ENCODE measurements at regions not wholly inside any gene's neighbourhood (a gene's known extent, or its start where the extent isn't known, plus 50 kb on each side); places are given as distances from the start of the nearest gene placed in this dataset.

DNA sequence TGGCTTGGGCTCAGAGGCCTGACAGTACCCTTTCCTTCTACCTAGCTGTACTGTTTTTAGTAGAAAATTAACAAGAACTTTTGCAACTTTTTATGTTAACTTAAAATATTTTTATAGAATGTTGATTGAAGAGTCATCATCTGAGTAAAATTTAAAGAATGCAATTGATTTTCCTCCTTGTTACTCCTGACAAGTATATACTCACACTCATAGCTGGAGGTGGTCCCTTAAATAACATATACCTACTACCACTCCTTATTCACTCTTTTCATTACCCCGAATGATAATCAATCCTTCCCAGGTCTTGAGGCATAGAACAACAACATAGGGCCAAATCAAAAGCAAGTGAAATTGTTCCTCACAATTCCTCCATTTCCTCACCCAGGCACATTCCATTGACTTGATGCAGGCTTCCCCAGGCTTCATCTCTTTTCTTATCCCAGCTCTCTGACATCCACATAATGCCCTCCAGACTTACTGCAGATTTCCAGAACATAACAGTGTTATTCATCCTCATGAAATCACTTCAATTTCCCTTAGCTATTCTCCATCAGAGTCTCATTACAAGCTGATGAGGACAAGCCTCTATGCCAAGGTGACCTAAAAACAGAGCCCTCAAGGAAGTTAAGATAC, 73.2 kb upstream of the ANXA10 start:
- TF ChIP-seq CTCF (IDR thresholded peaks at IDR 0.05), result no peak
- Histone ChIP-seq H3K4me3 (no peak overlapping the region), H3K27ac (no peak overlapping the region)
- DNase-seq (ENCODE audit: low spot score), result no peak

DNA sequence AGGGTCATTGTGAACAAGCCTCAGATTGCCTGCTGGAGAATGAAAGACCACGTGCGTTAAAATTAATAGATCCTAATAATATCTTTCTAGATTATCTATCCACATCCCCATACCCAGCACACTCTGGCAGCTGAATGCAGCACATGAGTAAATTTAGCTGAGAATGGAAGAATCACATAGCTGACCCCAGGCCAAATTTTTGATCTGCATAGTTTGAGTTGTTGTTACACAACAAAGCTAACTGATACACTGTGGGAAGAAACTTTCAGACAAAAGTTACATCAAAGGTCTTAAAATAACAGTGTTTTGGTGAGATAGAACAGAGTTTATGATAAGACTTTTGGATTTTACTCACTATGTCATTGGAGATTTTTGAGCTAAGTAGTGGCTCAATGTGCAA, 72.4 kb upstream of the ANXA10 start:
- no peak for DNase-seq (ENCODE audit: low spot score)
- H3K27ac ChIP-seq, result no peak overlapping the region
- H3K4me3 ChIP-seq, result no peak overlapping the region
- TF ChIP-seq CTCF (IDR thresholded peaks at IDR 0.05), result no peak

DNA sequence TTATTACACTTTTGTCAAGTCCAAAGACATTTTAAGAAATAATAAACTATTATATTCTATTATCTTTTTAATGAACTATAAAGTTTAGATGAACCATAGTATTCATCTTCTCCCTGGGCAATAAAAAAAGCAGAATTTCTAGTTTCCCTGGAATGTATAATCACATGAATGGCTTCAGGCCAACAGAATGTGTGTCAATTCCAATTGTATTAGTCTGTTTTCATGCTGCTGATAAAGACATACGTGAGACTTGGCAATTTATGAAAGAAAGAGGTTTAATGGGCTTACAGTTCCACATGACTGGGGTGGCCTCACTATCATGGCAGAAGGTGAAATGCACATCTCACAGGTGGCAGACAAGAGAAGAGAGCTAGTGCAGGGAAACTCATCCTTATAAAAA, 70.7 kb upstream of the ANXA10 start:
- DNase-seq (ENCODE audit: low spot score), result no peak
- Histone ChIP-seq H3K27ac (no peak overlapping the region), H3K4me3 (no peak overlapping the region)
- no peak for TF ChIP-seq CTCF (IDR thresholded peaks at IDR 0.05)

DNA sequence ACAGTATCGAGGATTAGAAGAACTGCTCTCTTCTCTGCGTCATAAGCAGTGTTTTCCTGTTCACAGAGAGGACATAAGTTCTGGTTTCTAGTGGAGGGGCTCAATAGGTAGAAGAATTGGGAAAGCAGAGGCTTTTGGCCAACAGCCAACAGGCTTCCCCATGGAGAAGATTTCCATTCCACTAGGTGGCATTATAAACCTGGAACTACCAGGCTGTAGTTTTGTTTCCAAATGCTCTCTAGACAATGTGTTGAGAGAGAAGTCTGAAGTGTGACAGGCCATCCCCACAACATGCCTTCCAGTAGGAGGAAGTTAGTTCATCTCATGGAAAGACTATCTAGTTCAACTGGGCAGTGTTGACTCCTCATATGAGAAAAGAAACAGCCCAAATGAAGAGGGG, 63.8 kb upstream of the ANXA10 start:
- no peak overlapping the region for H3K27ac ChIP-seq
- TF ChIP-seq CTCF (IDR thresholded peaks at IDR 0.05), result no peak
- DNase-seq (ENCODE audit: low spot score), result no peak
- H3K4me3 ChIP-seq, result no peak overlapping the region

GRCh38 chr4:168028970-168029597, 63.3 kb upstream of the ANXA10 start:
- H3K4me3 ChIP-seq, result no peak overlapping the region
- H3K27ac ChIP-seq, result no peak overlapping the region
- no peak for TF ChIP-seq CTCF (IDR thresholded peaks at IDR 0.05)
- no peak for DNase-seq (ENCODE audit: low spot score)

DNA sequence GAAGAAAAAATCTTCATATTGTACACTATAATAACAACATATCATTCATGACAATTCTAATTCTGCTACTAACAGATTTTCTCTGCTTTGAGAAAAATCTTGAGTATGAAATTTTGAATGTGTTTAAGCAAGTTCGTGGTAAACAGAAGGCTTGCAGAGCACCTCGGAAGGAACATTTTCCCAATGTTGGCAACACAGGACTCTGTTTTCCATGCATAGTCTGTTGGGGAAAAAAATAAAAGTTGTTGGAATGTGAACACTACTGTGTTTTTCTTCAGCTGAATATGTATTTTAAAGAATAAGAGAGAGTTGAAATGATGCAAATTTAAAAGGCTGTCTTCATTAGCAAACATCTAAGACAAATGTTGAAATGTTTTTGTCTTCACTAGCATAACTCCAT, 54.7 kb upstream of the ANXA10 start:
- TF ChIP-seq CTCF (IDR thresholded peaks at IDR 0.05), result no peak
- Histone ChIP-seq H3K27ac (no peak overlapping the region), H3K4me3 (no peak overlapping the region)
- no peak for DNase-seq (ENCODE audit: low spot score)

DNA sequence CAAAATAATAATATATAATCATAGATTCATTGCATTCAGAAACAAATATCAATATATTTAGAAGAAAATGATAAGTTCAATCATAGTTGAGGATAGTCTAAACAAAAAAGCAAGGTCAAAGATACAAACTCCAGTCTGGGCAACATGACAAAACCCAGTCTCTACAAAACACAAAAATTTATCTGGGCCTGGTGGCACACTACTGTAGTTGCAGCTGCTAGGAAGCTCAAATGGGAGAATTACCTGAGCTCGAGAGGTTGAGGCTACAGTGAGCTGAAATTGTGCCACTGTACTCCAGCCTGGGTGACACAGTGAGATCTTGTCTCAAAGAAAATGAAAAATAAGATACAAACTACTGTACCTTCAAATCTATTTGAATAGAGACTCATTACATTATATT, 52.7 kb upstream of the ANXA10 start:
- no peak for DNase-seq (ENCODE audit: low spot score)
- no peak overlapping the region for H3K4me3 ChIP-seq
- no peak overlapping the region for H3K27ac ChIP-seq
- TF ChIP-seq CTCF (IDR thresholded peaks at IDR 0.05), result no peak

Measured in coronary artery (tissue), 2 donors.